Progenitor cell of endocrine pancreas (in vitro differentiated cells): ENCODE measurements at regions not wholly inside any gene's neighbourhood (a gene's known extent, or its start where the extent isn't known, plus 50 kb on each side); places are given as distances from the start of the nearest gene placed in this dataset.

Source experiments
- DNase-seq: peaks from one replicate; pipeline ENCODE4 v3.0.0; 2021; ENCODE audit warnings: low spot score; ENCODE audit not compliant: unreplicated experiment
- H3K27ac Mint-ChIP-seq: 2 replicates; pipeline ENCODE4 v1.8.0; 2021; ENCODE audit warnings: mild to moderate bottlenecking, moderate library complexity, mixed read lengths
- H3K27me3 Mint-ChIP-seq: 2 replicates; pipeline ENCODE4 v1.8.0; 2021; ENCODE audit warnings: mixed read lengths
- H3K36me3 Mint-ChIP-seq: 2 replicates; pipeline ENCODE4 v1.8.0; 2022; ENCODE audit warnings: mixed read lengths; ENCODE audit not compliant: insufficient read depth
- H3K4me1 Mint-ChIP-seq: 2 replicates; pipeline ENCODE4 v1.8.0; 2021; ENCODE audit warnings: low read depth, mixed read lengths
- H3K4me3 Mint-ChIP-seq: 2 replicates; pipeline ENCODE4 v1.8.0; 2021; ENCODE audit warnings: low read depth, mild to moderate bottlenecking, moderate library complexity, mixed read lengths
- H3K9me3 Mint-ChIP-seq: 2 replicates; pipeline ENCODE4 v1.8.0; 2021; ENCODE audit warnings: low read depth, mixed read lengths
- CTCF ChIP-seq: fragments of 200-600 bp; sonication (generic); IDR thresholded peaks from one replicate; pipeline ENCODE4 v1.5.0; 2021; ENCODE audit warnings: antibody characterized with exemption, mild to moderate bottlenecking; ENCODE audit not compliant: unreplicated experiment

- no peaks in the 10 kb centered on the region for H3K27me3 Mint-ChIP-seq
- H3K27ac Mint-ChIP-seq = no peak overlapping the region
- no peaks in the 10 kb centered on the region for H3K9me3 Mint-ChIP-seq
- TF ChIP-seq CTCF = no peak
- no peaks in the 10 kb centered on the region for H3K4me1 Mint-ChIP-seq
- no peak for DNase-seq
- no peak overlapping the region for H3K4me3 Mint-ChIP-seq
- no peaks in the 10 kb centered on the region for H3K36me3 Mint-ChIP-seq
Measured at GRCh38 chr1:198397208-198397808, 143.2 kb downstream of the ATP6V1G3 start.

- DNase-seq = no peak
- Mint-ChIP-seq H3K27me3 (no peaks in the 10 kb centered on the region), H3K4me3 (no peak overlapping the region), H3K9me3 (no peaks in the 10 kb centered on the region), H3K36me3 (no peaks in the 10 kb centered on the region), H3K4me1 (no peaks in the 10 kb centered on the region), H3K27ac (no peak overlapping the region)
- TF ChIP-seq CTCF = no peak
Measured at GRCh38 chr1:198391393-198392020, 149.0 kb downstream of the ATP6V1G3 start.

GRCh38 chr1:198387587-198387986, 152.9 kb downstream of the ATP6V1G3 start:
- no peak for TF ChIP-seq CTCF
- no peaks in the 10 kb centered on the region for H3K36me3 Mint-ChIP-seq
- no peaks in the 10 kb centered on the region for H3K27me3 Mint-ChIP-seq
- no peaks in the 10 kb centered on the region for H3K9me3 Mint-ChIP-seq
- no peak overlapping the region for H3K4me3 Mint-ChIP-seq
- no peak overlapping the region for H3K27ac Mint-ChIP-seq
- no peak for DNase-seq
- H3K4me1 Mint-ChIP-seq = no peaks in the 10 kb centered on the region

GRCh38 chr1:198380275-198380674, 160.2 kb downstream of the ATP6V1G3 start:
- Mint-ChIP-seq H3K9me3 (peaks cover 3% of the 10 kb centered on the region), H3K27ac (no peak overlapping the region), H3K27me3 (no peaks in the 10 kb centered on the region), H3K4me3 (no peak overlapping the region), H3K4me1 (no peaks in the 10 kb centered on the region), H3K36me3 (no peaks in the 10 kb centered on the region)
- DNase-seq = no peak
- no peak for TF ChIP-seq CTCF

GRCh38 chr1:198377702-198378101, 162.8 kb downstream of the ATP6V1G3 start:
- TF ChIP-seq CTCF = no peak
- Mint-ChIP-seq H3K4me1 (no peaks in the 10 kb centered on the region), H3K27ac (no peak overlapping the region), H3K9me3 (peaks cover 3% of the 10 kb centered on the region), H3K4me3 (no peak overlapping the region), H3K27me3 (no peaks in the 10 kb centered on the region), H3K36me3 (no peaks in the 10 kb centered on the region)
- DNase-seq = no peak
